HuH-7 (cell line): ENCODE measurements at regions not wholly inside any gene's neighbourhood (a gene's known extent, or its start where the extent isn't known, plus 50 kb on each side); places are given as distances from the start of the nearest gene placed in this dataset.

Experiments used
- DNase-seq: peaks from one replicate; pipeline ENCODE4 v3.0.0; 2011; ENCODE audit warnings: low spot score

DNA sequence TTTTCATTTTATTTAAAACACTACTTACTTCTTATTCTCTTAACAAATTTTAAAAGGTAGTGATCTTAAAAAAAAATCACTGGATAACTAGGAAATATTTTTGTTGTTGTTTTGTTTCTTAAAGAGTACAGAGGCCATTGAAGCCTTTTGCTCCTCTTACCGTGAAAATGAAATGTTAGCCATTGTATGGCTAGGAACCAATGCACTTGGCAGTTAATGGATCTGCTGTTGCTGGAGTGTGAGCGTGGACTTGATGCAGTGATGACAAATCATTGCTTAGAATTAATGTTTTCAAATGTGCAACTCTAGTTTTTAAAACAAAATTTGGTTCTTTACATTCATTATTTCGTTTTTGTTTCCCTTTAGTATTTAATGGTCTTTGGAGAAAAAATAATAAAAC is 162.3 kb downstream of the HAUS1 start:
- no peak for DNase-seq

DNA sequence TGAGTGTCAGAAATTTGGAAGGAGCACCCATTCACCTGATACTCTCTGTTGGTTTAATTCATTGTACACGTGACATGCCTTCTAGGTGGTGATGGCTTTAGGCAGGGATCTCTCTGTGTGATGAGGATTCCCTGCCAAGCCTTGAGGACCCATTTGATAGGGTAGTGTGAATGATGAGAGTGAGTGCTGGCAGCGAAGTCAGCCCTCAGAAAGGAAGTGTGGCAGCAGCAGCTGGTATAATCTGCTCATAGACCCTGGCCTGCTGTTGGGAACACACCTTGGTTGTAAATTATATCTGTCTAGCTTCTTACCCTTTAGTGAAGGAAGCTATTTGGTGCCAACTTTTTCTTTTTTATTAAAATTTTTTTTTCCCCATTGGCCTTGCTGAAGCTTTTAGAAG is 164.5 kb downstream of the HAUS1 start:
- no peak for DNase-seq

DNA sequence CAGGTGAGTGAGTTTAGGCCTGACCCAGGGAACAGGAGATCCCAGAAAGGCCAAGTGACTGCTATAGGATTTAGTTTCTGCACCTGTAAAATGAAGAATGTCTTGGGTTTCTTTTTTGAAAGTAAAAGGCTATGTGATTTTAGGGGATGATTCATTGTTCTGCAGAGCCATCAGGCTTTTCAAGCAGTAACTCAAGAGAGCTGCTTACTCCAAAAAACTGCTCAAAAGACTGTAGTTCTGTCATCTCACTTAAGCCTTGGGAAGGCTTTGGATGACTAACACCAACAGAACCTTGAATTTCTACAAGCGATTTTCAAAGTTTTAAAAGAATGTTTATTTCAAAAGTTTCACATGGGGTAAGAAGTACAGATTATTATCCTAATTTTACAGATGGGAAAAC is 165.1 kb downstream of the HAUS1 start:
- no peak for DNase-seq

DNA sequence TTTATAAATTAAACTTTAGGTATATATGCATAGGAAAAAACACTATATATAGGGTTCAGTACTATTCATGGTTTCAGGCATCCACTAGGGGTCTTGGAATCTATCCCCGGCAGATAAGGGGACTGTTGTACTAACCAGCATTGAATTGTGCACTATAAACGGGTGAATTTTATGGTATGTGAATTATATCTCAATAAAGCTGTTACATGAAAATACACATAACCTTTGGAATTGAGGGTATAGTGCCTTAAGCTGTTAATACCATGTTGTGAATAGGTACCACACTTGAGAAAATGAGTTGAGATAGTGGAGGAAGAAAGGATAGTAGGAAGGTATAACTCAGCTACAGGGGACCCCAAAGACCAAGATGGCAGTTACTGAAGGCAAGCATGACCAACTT is 167.3 kb downstream of the HAUS1 start:
- no peak for DNase-seq

DNA sequence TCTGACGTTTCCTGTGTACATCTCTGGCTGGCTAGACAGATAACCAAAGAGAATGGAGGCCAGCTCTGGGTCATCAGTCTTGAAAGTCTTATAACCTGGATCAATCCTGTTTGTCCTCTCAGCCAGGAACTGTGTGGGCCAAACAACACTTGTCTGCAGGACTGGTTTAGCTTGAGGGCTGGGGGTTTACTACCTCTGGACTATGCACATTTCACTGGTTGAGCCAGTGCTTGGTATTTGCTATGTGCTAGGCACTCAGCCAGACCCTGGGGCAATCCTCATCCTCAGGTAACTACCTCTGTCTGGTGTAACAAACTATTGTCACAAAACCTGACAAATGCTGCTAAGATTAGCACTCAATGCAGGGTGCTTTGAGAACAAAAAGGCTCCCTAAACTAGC is 169.7 kb downstream of the HAUS1 start:
- no peak for DNase-seq

DNA sequence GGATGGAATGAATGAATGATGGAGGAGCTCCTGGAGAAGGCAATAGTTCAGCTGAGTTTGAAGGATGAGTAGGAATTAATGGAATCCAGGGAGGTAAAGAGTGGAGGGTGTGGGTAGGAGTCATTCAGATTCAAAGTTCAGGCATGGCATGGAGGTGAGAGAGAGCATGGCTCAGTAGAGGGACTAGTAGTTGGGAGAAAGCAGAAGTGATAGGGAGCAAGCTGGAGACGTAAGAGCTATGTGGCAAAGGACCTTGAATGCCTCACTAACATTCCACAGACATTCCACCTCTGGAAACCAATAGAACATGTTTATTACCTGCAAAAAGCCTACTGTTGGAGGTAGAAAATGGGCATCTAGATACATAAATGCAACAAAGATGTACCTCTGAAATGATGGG is 170.1 kb downstream of the HAUS1 start:
- no peak for DNase-seq

DNA sequence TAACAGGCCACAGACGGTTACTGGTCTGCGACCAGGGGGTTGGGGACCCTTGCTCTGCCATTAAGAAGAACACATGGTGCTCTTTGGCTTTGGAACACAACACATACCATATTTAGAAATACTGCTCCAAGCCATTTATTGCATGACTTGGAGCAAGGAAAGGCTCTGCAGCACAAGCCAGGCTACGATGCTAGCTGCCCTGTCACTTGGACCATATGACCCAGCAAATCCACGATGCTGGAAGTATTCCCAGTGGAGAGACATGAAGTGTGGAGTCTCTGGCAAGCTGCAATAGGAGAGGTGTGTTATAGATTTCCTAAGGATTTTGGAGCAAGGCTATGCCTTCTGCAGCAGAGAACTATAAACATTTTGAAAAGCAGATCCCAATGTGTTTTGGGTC is 171.2 kb downstream of the HAUS1 start:
- no peak for DNase-seq

DNA sequence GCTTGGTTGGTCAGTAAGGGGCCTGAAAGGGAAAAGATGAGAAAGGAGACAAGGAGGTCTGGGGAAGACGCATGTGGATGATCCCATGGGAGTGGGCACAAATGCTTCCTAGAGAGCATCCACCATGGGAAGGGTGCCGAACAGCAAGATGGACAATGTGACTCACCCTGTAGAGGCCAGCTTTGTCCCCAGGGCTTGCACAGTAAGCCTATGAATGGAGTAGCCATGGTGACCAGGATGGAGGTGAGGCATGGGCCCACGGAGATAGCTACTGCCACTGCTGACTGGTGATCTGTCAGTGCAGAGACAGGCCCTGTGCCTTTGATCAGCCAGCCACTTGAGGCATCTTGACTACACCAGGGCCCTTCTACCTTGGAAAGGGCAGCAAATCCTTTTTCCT is 172.6 kb downstream of the HAUS1 start:
- DNase-seq: no peak

DNA sequence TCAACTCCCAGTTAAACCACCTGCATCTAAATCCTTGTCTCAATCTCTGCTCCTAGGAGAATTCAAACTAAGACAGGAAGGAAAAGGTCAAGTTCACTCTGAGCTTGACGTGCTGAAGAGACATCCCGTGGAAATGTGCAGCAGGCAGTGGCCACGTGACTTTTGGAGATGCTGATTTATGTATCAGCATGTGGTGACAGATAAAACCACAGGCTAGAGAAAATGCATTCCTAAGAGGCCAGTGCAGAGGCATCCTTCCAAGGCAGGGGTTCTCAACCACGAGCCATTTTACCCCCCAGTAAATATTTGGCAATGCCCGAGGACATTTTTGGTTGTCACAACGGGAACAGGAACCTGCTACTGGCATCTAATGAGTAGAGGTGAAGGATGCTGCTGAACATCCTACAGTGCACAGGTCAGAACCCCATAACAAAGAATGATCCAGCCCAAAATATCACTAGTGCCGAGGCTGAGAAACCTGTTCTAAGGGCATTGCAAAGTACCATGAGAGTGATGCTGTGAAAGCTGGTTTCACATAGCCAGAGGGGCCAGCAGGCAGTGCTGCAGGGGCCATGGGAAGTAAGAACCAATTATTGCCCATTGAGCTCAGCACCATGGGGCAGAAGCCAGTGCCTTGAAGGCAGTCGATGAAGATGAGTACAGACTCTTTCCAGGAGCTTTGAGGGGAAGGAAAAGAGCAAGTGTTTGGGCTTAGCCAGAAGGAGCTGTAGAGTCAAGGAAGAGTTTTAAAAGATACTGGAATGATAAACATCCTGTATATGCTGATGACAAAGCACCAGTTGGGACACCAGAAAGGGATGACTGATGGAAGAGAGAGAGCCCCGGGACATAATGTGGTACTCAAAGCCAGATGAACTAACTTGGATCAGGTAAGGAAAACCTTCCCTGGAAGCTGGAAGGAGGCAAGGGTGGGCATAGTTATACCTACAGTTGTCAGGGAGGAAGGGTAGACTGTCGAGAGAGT is 174.6 kb downstream of the HAUS1 start:
- no peak for DNase-seq

DNA sequence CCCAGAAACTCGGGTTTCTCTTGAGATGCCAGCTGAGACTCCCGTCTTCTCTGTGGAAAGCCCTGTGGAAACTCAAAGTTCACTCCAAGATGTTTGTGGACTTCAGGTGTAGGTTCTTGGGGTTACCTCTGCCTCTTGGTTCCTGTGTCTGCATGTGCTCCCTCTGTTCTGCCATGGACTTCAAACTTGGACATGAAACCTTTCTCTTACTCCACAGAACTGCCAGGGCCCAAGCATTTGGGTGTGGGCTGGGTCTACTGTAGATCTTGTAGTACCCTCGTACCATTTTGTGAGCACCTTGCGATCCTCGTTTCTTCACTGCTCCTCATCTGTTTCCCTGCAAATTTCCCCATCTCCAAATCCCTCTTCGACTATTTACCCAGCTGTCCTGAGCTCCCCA is 175.5 kb downstream of the HAUS1 start:
- no peak for DNase-seq

DNA sequence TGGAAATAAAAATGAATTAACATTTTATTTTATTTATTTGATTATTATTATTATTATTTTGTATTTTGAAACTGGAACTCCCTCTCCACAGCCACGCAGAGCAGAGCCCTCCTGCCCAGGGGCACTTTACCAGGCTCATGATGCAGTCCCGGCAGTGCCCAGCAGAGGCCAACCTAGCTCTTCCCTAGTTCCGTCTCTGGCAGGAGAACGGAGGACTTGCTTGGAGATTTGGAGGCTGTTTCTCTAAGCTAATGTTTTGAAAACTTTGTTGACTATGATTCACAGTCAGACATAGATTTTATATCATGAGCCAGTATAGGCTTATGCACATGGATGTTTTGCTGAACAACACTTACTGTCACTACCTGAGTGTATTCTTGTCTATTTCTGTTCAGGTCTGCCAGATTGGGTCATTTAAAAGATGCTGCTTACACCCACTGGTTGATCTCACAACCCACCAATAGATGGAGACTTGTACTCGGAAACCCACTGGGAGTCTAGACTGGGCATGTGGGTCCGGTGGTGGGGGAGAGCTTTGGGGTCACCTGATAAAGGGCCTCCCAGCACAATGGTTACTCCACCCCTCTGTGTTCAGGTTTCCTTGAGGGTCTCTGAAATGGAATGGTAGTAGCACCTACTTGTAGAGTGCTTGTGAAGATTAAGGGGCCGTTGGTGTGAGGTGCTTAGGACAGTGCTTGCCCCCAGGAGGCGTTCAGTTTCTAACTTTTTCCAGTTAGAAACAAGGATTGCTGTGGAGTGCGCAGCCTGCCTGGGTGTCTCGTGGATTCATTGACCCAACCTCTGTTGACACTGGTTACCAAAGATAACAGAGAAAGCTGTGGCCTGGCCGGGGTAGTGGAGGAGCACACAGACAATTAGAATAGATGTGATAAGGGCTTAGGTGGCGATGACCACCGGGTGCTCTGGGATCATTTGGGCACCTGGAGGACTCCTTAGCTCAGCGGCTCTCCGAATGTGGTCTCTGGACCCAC is 177.3 kb downstream of the HAUS1 start:
- peak; percentile 52 for DNase-seq

DNA sequence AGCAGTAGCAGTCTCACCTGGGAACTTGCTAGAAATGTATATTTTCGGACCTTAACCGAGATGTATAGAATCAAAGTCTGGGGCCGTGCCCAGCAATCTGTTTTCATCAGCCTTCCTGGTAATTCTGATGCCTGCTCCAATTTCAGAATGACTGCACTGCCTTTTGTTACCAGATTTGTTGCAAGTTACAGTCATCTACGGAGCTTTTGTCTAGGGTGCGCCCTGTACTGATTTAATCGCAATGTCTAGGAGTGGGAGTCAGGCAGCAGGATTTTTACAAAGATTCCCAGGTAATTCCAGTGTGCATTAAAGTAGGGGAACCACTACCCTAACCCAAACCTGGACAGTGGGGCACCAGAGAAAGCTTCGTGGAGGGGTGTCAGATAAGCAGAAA is 178.0 kb downstream of the HAUS1 start:
- DNase-seq: no peak

DNA sequence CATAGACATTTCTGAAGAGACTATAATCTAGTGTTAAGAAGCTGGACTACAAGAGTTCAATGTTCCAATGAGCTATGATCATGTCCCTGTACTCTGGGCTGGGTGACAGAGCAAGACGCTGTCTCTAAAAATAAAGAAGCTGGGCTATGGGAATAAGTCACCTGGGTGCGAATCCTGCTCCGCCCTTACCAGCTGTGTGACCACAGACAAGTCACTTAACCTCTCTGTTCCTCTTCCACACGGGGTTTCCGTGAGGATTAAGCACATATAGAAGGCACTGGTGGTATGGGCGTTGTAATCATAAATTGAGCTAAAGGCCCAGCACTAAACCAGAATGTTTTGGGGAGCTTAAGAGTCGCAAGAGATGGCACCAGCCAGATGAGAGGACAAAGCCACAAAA is 178.5 kb downstream of the HAUS1 start:
- no peak for DNase-seq

DNA sequence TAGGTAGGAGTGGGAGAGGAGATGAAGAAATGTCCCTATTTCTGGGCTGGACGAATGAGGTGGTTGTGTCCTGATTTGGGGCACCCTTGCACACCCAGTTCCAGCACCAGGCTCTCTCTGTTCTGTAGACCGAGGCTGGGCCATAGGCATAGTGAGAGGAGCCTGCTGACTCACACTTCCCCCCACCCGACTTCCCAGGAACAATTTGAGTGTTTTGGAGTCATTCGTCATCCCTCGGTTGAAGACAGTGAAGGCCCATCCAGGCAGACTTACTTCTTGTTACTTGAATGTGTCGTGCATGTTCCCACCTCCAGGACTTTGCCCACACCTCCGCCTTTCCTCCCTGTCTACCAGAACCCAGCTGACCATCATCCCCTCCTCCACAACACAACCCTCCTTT is 179.1 kb downstream of the HAUS1 start:
- no peak for DNase-seq

DNA sequence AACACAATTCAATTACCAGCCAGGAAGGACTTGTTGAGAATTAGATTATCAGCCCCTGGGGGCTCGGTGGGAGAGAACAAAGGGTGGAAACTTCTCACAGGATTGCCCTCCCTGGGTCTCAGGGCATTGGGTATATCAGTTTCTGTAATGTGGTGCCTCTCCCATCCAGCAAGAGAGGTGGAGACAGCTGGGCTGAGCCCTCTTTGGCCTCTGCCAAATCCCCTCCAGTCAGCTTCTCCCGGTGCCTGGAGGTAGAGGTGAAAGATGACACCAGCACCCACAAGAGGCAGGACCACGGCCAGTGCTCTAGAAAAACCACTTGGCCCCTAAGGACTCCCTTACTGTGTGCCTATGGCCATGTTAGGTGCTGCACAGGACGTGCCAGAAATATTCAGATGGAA is 179.7 kb downstream of the HAUS1 start:
- DNase-seq: no peak

DNA sequence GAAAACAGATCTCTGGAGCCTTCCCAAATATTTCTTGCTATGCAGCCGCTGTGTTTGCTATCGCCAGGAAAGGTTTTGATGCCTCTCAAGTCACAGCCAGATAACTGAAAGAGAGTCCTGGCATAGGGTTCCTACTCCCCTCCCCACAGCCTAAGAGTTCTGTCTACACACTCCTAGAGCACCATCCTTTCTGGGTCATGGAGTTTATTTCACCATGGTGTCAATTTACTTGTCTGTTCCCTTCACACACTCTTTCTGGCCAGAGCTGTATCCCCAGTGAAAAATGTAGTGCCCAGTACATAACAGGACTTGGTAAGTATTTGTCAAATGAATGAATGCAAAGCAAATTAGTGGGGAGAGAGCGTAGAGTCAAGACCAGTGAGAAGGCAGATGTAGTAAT is 185.3 kb downstream of the HAUS1 start:
- DNase-seq: no peak

DNA sequence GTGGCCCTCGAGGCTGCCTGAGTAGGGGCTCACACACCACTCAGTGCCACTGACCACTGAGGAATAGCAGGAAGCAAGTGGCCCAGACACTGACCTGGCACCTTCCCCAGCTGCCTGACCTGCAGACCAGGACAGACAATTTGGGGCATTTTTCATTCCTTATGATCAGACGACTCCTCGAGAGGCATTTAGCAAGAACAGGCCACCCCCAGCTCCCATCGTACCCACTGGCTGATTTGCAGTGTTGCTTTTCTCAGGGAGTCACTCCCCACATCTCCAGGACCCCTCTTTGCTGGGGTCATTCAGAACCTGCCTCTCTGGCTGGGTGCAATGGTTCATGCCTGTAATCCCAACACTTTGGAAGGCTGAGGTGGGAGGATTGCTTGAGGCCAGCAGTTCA is 185.7 kb downstream of the HAUS1 start:
- no peak for DNase-seq

DNA sequence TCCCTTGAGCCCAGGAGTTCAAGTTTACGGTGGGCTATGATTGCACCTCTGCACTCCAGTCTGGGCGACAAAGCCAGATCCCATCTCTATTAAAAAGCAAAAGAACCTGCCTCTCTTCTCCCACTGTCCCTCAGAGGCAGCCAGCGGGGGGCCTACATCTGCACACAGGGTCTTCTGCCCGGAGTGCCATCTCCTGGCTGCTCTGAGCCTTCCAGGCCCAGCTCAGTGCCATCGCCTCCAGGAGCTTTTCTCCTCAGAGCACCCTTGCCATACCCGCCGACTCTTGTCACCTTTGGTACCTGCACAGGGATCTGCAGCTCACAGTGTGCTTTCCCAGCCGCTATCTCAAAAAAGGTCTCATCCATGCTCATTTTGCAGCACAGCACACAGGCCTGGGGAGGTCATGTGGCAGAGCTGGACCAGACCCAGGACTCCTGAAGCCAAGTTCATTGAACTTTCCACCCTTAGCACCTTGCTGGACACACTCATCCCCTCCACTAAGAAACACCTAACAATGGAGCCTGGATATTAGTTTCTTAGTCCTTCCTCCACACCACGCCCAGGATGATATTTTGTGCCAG is 186.3 kb downstream of the HAUS1 start:
- DNase-seq: no peak

DNA sequence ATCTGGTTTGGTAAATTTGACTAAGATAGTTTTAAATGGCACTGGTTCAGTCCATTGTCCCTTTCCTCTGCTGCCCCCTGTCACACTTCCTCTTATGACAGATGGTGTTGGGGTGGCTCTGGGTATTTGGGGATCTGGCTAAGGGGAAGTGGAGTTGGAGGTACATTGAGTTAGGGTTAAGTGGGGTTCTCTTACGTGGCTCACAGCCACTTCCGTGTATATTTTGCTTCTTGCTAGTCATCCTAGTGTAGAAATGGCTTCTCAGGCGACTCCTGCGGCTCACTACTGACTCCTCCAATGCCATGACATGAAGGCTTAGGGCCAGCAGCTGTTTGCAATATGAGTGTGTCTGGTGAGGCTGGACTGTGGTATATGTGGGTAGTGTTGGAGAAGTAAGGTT is 187.0 kb downstream of the HAUS1 start:
- DNase-seq: no peak

DNA sequence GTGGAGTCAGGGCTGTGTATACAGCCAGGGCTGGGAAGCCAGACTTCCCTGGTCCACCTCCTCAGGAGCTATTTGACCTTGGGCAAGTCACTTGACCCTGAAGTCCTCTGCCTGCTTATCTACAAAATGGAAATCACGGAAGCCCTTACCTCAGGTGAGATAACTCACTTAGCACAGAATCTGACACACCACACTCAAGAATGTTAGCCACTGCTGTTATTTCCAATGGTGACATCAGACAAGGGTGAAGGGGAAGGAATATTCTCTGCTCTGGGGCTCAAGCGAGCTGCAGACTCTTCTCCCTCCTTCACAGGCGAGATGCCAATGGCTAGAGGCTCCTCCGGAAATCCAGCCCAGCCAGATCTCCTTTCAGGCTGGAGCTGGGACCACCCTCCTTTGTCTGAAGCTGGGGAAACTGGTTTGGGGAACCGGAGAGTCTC is 189.6 kb downstream of the HAUS1 start:
- DNase-seq: no peak

DNA sequence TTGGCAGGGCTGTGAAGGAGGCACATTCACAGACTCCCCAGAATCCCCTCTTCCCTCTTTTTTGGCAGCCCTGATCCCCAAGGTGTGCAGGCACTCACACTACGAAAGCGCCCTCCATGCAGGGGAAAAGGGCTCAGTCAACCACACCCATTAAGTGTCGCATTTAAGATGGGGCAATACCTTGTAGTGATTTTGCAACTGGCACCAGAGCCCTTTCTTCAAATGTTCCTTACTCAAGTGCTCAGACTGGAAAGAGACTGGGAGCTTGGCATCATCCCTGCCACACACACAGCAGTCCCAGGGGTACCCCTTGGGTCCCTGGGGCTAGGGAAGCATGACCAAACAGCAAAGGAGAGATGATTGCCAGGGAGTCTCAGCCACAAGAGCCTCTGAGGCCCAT is 190.1 kb downstream of the HAUS1 start:
- DNase-seq: no peak

DNA sequence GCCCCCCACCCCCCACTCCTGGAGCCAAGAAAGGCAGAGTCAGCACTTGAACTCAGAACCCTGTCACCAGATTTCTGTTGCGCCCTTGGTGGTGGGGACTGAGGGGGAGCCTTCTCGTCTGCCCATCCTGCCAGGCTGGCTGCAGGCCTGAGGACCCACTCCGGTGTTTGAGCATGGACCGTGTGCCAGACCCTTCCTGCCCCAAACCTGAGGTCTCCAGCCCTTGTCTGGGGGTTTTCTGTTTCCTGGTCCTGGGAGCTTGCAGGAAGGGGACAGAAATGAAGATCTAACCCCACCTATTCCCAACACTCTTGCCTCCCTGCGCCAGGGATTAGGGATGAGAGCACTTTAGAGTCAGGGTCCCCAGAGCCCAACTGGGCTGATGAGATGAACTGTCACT is 190.6 kb downstream of the HAUS1 start:
- DNase-seq: no peak

DNA sequence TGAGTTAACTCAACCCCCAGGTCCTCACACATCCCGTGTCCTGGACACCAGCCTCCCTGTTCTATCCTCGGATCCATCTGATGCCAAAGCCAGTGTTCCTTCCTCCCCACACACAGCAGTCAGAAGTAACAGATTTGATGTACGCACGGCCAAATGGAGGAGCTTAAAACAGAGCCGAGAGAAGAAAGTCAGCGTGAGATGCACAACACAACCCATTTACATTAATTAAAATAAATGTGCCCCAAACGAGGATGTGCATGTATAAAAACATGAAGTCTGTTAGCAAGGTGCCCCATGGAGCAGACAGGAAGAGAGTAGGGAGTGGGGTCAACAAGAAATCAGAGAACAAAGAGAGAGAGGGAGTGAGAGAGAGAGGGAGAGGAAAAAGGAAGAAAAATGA is 191.2 kb downstream of the HAUS1 start:
- no peak for DNase-seq
